GM10266 (cell line): ENCODE measurements at regions not wholly inside any gene's neighbourhood (a gene's known extent, or its start where the extent isn't known, plus 50 kb on each side); places are given as distances from the start of the nearest gene placed in this dataset.
"Not testable (repeated sequence)": the region's sequence is repeated elsewhere in the genome, so short reads cannot be mapped to it uniquely, and the experiment has no call there.

Experiments
- DNase-seq: peaks from one replicate; pipeline ENCODE4 v3.0.0; 2012; ENCODE audit errors: extremely low spot score
- TF ChIP-seq, protein P1 (sequence below): IDR thresholded peaks from 2 replicates; pipeline ENCODE4 v1.5.1; 2012; ENCODE audit warnings: mild to moderate bottlenecking, low read depth; ENCODE audit not compliant: control insufficient read depth, insufficient read depth; ENCODE audit errors: missing control alignments

GRCh38 chr12:114616081-114616480 lies 67.9 kb downstream of the TBX3 start:
- no peak for DNase-seq
- TF ChIP-seq, protein P1, sequence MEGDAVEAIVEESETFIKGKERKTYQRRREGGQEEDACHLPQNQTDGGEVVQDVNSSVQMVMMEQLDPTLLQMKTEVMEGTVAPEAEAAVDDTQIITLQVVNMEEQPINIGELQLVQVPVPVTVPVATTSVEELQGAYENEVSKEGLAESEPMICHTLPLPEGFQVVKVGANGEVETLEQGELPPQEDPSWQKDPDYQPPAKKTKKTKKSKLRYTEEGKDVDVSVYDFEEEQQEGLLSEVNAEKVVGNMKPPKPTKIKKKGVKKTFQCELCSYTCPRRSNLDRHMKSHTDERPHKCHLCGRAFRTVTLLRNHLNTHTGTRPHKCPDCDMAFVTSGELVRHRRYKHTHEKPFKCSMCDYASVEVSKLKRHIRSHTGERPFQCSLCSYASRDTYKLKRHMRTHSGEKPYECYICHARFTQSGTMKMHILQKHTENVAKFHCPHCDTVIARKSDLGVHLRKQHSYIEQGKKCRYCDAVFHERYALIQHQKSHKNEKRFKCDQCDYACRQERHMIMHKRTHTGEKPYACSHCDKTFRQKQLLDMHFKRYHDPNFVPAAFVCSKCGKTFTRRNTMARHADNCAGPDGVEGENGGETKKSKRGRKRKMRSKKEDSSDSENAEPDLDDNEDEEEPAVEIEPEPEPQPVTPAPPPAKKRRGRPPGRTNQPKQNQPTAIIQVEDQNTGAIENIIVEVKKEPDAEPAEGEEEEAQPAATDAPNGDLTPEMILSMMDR: no peak

DNA sequence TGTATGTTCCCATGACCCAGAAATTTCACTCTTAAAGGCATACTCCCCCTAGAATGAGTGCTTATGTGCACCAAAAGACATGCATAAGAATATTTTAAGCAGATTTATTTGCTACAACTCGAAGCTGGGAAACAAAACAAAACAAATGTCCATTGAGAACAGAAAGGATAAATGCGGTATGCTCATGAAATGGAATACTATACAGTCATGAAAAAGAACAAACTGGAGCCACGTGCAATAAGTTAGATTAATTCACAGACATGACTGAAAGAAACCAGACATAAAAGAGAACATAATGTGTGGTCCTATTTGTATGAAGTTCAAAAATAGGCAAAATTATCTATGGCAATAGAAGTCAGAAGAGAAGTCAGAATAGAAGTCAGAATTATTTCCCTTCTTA lies 69.9 kb downstream of the TBX3 start:
- no peak for DNase-seq
- TF ChIP-seq, protein P1: no peak

- TF ChIP-seq, protein P1: no peak
- no peak for DNase-seq
Observed at GRCh38 chr12:114612062-114612461, 71.9 kb downstream of the TBX3 start.

- TF ChIP-seq, protein P1: no peak
- DNase-seq: no peak
Observed at GRCh38 chr12:114611145-114612018, 72.6 kb downstream of the TBX3 start.

DNA sequence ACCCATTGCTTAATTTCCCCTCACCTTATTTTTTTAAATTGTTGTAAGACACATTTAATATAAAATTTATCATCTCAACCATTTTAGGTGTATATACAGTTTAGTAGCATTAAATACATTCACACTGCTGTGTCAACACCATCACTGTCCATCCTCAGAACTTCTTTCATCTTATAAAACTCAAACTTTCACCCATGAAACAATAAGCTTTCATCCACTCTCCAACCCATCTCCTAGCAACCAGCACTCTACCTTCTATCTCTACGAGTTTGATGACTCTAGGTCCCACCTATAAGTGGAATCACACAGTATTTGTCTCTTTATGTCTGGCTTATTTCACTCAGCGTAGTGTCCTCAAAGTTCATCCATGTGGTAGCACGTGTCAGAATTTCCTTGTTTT lies 75.5 kb downstream of the TBX3 start:
- DNase-seq: no peak

DNA sequence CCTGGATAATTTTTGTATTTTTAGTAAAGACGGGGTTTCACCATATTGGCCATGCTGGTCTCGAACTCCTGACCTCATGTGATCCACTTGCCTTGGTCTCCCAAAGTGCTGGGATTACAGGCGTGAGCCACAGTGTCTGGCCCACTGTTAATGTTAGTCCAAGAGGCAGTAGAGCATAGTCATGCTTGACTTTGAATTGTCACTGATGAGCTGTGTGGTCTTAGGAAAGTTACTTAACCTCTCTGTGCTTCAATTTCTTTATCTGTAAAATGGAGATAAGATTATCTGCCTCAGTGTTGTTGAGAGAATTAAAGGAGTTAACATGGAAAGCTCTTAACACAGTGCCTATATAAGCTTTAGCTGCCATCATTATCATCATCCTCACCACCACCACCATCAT lies 78.1 kb downstream of the TBX3 start:
- TF ChIP-seq, protein P1: no peak
- no peak for DNase-seq

More for the DNA sequence above, 75.5 kb downstream of the TBX3 start:
- TF ChIP-seq, protein P1: no peak

DNA sequence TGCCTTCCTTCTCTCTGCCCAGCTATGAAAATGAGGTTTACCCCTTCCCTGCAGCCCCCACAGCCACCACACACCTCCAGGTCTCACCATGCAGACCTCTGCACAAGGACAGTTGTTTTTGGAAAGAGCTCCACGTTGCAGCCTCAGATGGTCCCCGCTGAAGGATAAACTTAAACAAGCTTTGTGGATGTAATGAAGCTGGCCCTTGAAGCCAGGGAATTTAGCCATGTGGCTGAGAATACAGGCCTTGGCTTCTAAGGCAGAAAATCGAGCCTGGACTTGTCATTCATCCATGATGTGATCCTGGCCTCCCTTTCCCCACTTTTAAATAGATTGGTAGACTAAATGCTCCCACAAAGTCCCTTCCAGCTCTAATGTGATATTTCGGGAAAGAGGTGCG lies 79.4 kb downstream of the TBX3 start:
- DNase-seq: no peak
- TF ChIP-seq, protein P1: no peak

DNA sequence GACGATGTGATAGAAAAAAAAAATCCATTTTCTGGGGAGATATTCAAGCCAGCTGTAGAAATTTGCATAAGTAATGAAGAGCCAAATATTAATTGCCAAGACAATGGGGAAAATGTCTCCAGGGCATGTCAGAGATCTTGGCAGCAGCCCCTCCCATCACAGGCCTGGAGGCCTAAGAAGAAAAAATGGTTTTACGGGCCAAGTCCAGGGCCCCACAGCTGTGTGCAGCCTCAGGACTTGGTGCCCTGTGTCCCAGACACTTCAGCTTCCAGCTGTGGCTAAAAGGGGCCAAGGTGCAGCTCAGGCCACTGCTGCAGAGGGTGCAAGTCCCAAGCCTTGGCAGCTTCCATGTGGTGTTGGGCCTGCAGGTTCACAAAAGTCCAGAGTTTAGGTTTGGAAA lies 83.4 kb downstream of the TBX3 start:
- DNase-seq: not testable (repeated sequence)
